OCI-LY1 (cell line): ENCODE measurements at regions not wholly inside any gene's neighbourhood (a gene's known extent, or its start where the extent isn't known, plus 50 kb on each side); places are given as distances from the start of the nearest gene placed in this dataset.

ENCODE experiments used
- EZH2 ChIP-seq: fragments of 200-600 bp; sonication (generic), shearing (Covaris generic); IDR thresholded peaks from 2 replicates; pipeline ENCODE4 v1.8.0; 2017; ENCODE audit warnings: borderline replicate concordance, mixed run types, mild to moderate bottlenecking, antibody characterized with exemption, low read length, moderate library complexity, mixed read lengths
- TF ChIP-seq, protein P1 (sequence below): fragments of 200-600 bp; sonication (generic), shearing (Covaris generic); IDR thresholded peaks from 2 replicates; pipeline ENCODE4 v1.5.1; 2017; ENCODE audit warnings: mild to moderate bottlenecking, antibody characterized with exemption, low read length, moderate library complexity, mixed read lengths

GRCh38 chr12:25852792-25853191, 105.7 kb upstream of the RASSF8 start:
- TF ChIP-seq, protein P1, sequence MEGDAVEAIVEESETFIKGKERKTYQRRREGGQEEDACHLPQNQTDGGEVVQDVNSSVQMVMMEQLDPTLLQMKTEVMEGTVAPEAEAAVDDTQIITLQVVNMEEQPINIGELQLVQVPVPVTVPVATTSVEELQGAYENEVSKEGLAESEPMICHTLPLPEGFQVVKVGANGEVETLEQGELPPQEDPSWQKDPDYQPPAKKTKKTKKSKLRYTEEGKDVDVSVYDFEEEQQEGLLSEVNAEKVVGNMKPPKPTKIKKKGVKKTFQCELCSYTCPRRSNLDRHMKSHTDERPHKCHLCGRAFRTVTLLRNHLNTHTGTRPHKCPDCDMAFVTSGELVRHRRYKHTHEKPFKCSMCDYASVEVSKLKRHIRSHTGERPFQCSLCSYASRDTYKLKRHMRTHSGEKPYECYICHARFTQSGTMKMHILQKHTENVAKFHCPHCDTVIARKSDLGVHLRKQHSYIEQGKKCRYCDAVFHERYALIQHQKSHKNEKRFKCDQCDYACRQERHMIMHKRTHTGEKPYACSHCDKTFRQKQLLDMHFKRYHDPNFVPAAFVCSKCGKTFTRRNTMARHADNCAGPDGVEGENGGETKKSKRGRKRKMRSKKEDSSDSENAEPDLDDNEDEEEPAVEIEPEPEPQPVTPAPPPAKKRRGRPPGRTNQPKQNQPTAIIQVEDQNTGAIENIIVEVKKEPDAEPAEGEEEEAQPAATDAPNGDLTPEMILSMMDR: no peak
- no peak for TF ChIP-seq EZH2
